Activated CD8-positive, alpha-beta T cell treated with anti-CD3 and anti-CD28 coated beads for 36 hours (primary cell): ENCODE measurements at regions not wholly inside any gene's neighbourhood (a gene's known extent, or its start where the extent isn't known, plus 50 kb on each side); places are given as distances from the start of the nearest gene placed in this dataset.

ENCODE experiments used
- ATAC-seq: fragments of 200-7000 bp; cut with Tn5 transposase; one replicate; pipeline ENCODE4 v1.10.0; 2021; ENCODE audit warnings: mild to moderate bottlenecking, moderate library complexity
- CTCF ChIA-PET: fragments of 350-600 bp; sonication (Branson Sonifier 250); formaldehyde crosslinking; loops from one replicate; lab custom pipeline; 2021; ENCODE audit warnings: antibody characterized with exemption; lab: Charles Lee
- POLR2A ChIA-PET: fragments of 350-600 bp; sonication (Branson Sonifier 250); formaldehyde crosslinking; loops from one replicate; lab custom pipeline; 2021; ENCODE audit warnings: antibody characterized with exemption; lab: Charles Lee
- DNase-seq: peaks from one replicate; pipeline ENCODE4 v3.0.0-alpha.2; 2020
- H3K27ac Mint-ChIP-seq: one replicate; pipeline ENCODE4 v1.8.0; 2021; ENCODE audit warnings: mild to moderate bottlenecking, mixed read lengths
- H3K27me3 Mint-ChIP-seq: one replicate; pipeline ENCODE4 v1.8.0; 2021; ENCODE audit warnings: mixed read lengths
- H3K36me3 Mint-ChIP-seq: one replicate; pipeline ENCODE4 v1.8.0; 2021; ENCODE audit warnings: low read depth, mixed read lengths
- H3K4me1 Mint-ChIP-seq: one replicate; pipeline ENCODE4 v1.8.0; 2021; ENCODE audit warnings: low read depth, mixed read lengths
- H3K4me3 Mint-ChIP-seq: one replicate; pipeline ENCODE4 v1.8.0; 2021; ENCODE audit warnings: mild to moderate bottlenecking, moderate library complexity, mixed read lengths
- H3K9me3 Mint-ChIP-seq: one replicate; pipeline ENCODE4 v1.8.0; 2021; ENCODE audit warnings: mixed read lengths
- intact Hi-C: fragments of 100-400 bp; cut with micrococcal nuclease; formaldehyde crosslinking; loops from one replicate; pipeline ENCODE4 v1.10.0; 2022
- TF ChIP-seq, protein P1 (sequence below): fragments of 200-600 bp; IDR thresholded peaks from one replicate; pipeline ENCODE4 v1.8.0; 2022; ENCODE audit warnings: antibody characterized with exemption, mild to moderate bottlenecking

DNA sequence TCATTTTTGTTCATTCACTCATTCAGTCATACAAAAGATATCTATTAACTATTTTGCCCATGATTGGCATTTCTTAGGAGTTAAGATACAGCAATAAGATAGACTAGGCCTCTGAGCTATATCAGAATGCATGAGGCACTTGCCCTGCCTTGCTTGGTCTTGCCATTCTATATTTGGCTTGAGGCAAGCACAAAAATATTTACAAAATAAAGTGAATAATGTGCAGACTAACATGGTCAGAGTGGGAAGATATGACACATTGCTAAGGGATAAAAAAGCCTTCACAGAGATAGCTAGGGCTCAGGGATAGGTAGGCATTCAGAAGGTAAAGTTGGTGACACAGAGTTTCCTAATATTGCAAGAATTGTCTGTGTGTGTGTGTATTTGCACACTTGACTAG, 75.0 kb upstream of the MMADHC start:
- Mint-ChIP-seq H3K36me3 (no peaks in the 10 kb centered on the region), H3K27ac (no peak overlapping the region), H3K9me3 (peaks cover 2% of the 10 kb centered on the region), H3K4me3 (no peak overlapping the region), H3K27me3 (peaks cover 7% of the 10 kb centered on the region), H3K4me1 (no peaks in the 10 kb centered on the region)
- POLR2A ChIA-PET = no interaction called here
- intact Hi-C loops = no loop called here
- DNase-seq (no peak), ATAC-seq (no peak)
- TF ChIP-seq, protein P1, sequence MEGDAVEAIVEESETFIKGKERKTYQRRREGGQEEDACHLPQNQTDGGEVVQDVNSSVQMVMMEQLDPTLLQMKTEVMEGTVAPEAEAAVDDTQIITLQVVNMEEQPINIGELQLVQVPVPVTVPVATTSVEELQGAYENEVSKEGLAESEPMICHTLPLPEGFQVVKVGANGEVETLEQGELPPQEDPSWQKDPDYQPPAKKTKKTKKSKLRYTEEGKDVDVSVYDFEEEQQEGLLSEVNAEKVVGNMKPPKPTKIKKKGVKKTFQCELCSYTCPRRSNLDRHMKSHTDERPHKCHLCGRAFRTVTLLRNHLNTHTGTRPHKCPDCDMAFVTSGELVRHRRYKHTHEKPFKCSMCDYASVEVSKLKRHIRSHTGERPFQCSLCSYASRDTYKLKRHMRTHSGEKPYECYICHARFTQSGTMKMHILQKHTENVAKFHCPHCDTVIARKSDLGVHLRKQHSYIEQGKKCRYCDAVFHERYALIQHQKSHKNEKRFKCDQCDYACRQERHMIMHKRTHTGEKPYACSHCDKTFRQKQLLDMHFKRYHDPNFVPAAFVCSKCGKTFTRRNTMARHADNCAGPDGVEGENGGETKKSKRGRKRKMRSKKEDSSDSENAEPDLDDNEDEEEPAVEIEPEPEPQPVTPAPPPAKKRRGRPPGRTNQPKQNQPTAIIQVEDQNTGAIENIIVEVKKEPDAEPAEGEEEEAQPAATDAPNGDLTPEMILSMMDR = no peak
- CTCF ChIA-PET = no interaction called here

DNA sequence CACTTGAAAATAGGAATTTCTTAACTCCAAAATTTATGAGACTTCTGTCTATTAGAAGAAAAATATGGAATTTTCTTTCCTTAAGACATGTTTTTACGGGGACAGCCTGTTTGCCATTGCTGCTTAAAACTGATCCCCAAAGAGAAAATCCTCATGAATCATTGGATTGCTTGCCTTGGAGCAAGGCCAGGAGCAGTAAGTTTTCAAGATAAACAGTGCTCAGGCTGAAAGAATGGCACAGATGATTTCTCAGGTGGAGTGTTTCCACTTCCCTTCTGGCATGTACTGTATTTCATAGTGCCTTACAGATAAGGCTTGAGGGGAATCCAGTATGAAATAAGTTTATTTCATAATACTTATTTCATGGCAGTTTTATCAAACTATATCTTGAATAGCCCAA, 74.3 kb upstream of the MMADHC start:
- H3K36me3 Mint-ChIP-seq = no peaks in the 10 kb centered on the region
- TF ChIP-seq, protein P1 = no peak
- H3K4me3 Mint-ChIP-seq = no peak overlapping the region
- no peak for DNase-seq
- H3K4me1 Mint-ChIP-seq = no peaks in the 10 kb centered on the region
- intact Hi-C loops = no loop called here
- no peak for ATAC-seq
- H3K27me3 Mint-ChIP-seq = peaks cover 6% of the 10 kb centered on the region
- CTCF ChIA-PET = no interaction called here
- peaks cover 2% of the 10 kb centered on the region for H3K9me3 Mint-ChIP-seq
- no peak overlapping the region for H3K27ac Mint-ChIP-seq
- POLR2A ChIA-PET = no interaction called here

DNA sequence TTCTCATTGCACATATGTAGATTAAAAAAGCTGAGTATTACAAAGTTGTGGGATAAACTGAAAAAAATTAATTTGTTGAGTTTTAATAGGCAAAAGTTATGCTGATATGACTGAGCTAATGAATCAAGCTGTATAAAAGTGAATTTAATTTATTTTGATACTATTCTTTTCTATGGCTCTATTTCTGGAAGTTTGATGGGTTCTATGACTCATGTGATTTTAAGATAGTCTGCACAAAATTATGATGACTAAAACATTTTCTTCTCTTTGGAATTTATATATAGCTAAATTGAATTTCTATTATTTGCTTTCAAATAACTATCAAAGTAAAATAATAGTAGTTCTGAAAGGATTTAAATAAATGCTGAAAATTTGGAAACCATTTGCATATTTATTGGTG, 71.0 kb upstream of the MMADHC start:
- no peak overlapping the region for H3K4me3 Mint-ChIP-seq
- POLR2A ChIA-PET = no interaction called here
- DNase-seq = no peak
- no peak overlapping the region for H3K27ac Mint-ChIP-seq
- H3K36me3 Mint-ChIP-seq = no peaks in the 10 kb centered on the region
- no peak for ATAC-seq
- peaks cover 4% of the 10 kb centered on the region for H3K9me3 Mint-ChIP-seq
- TF ChIP-seq, protein P1 = no peak
- H3K27me3 Mint-ChIP-seq = peaks cover 8% of the 10 kb centered on the region
- H3K4me1 Mint-ChIP-seq = no peaks in the 10 kb centered on the region
- intact Hi-C loops = no loop called here
- CTCF ChIA-PET = interaction anchor here (0.9 kb wide), 1 partner anchor 33 kb away, joined by 3 read pairs; no protein-coding TSS in a partner anchor

DNA sequence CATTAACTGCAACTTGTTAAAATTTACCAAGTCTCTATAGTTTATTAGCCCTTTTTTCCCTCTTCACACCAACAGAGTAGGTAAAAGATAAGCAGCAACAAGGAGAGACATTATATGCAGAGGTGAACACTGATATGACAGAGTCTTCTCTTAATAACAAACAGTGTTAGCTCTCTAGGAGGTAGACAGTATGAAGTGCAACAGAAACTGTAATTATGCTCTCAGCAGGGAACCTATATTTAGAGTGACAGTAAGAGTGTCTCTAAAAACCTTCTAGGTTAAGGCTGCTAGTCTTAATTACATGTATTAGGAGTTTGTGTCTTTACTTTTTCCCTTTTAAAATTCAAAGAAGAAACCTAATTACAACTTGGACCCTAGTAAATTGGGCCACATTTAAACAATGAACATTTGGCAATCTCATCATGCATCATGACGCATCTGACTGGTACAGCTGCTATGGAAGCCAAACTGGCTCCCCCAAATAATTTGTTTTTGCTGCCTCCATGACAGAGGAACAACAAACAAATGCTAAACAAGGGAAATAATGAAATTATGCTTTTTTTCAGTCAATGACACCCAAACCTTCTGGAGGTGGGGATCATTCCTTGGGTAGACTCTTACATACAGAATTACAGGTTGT, 69.9 kb upstream of the MMADHC start:
- H3K27ac Mint-ChIP-seq = no peak overlapping the region
- POLR2A ChIA-PET = no interaction called here
- no peak for DNase-seq
- CTCF ChIA-PET = no interaction called here
- H3K36me3 Mint-ChIP-seq = no peaks in the 10 kb centered on the region
- TF ChIP-seq, protein P1 = no peak
- no peak for ATAC-seq
- H3K4me1 Mint-ChIP-seq = no peaks in the 10 kb centered on the region
- H3K9me3 Mint-ChIP-seq = peaks cover 4% of the 10 kb centered on the region
- H3K4me3 Mint-ChIP-seq = no peak overlapping the region
- peaks cover 8% of the 10 kb centered on the region for H3K27me3 Mint-ChIP-seq
- intact Hi-C loops = no loop called here

DNA sequence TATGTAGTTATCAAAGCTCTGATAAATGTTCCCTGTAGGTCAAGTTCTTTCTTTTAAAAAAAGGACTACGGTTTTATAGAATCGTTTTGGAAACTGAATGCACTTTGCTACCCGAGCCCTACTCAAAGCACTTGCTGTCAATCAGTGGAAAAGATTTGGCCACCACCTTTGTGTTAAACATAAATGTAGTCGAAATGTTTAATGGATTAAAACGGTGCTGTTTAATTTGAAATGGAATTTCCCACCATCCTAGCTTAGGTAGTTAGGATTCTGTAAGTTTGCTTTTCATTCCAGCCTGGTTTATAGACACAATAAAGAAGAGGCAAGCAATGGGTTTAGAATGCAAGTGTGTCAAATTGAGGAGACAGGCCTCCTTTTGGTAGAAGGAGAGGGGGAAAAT, 69.4 kb upstream of the MMADHC start:
- peaks cover 8% of the 10 kb centered on the region for H3K27me3 Mint-ChIP-seq
- no peak overlapping the region for H3K27ac Mint-ChIP-seq
- no peaks in the 10 kb centered on the region for H3K36me3 Mint-ChIP-seq
- CTCF ChIA-PET = no interaction called here
- DNase-seq = no peak
- H3K9me3 Mint-ChIP-seq = peaks cover 4% of the 10 kb centered on the region
- TF ChIP-seq, protein P1 = no peak
- no peak for ATAC-seq
- H3K4me1 Mint-ChIP-seq = no peaks in the 10 kb centered on the region
- intact Hi-C loops = no loop called here
- POLR2A ChIA-PET = no interaction called here
- H3K4me3 Mint-ChIP-seq = no peak overlapping the region
